Fibroblast of mammary gland (primary cell): ENCODE measurements at regions not wholly inside any gene's neighbourhood (a gene's known extent, or its start where the extent isn't known, plus 50 kb on each side); places are given as distances from the start of the nearest gene placed in this dataset.

Experiments used
- DNase-seq: peaks from one replicate; pipeline ENCODE4 v3.0.0-alpha.2; 2010; ENCODE audit warnings: low read depth
- H3K4me3 ChIP-seq: 2 replicates; pipeline ENCODE4 v1.5.1; 2011; ENCODE audit warnings: low read depth, mild to moderate bottlenecking, low read length, moderate library complexity; ENCODE audit not compliant: control insufficient read depth
- CTCF ChIP-seq: conservative IDR thresholded peaks from 2 replicates; pipeline ENCODE4 v1.5.1; 2011; ENCODE audit warnings: low read depth, low read length, inconsistent platforms; ENCODE audit not compliant: control insufficient read depth, insufficient read depth

DNA sequence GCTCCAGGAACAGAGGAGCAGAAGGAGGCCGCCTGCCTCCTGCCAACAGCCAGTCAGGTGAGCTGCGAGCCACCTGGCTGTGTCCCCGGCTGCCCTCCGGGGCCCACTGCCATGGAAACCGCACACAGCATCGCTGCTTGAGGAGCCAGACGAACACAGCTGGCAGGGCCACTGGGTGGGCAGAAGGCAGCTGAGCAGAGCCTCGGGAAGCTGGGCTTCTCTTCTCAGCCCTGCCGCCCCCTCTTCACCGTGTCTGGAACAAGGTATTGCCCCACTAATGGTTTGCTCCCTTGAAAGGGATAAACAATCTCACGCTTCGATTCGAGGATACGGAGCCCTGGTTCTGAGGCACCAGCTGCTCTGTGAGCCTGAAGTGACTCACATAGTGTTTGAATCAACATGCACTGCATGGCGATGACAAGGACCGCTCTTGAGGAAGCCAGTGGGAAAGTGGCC is 63.7 kb upstream of the RUFY1 start:
- no peak overlapping the region for H3K4me3 ChIP-seq
- DNase-seq = no peak
- no peak for TF ChIP-seq CTCF

GRCh38 chr5:179485845-179486575 is 64.3 kb upstream of the RUFY1 start:
- no peak for DNase-seq
- TF ChIP-seq CTCF = no peak

GRCh38 chr5:179484761-179485160 is 65.6 kb upstream of the RUFY1 start:
- no peak for TF ChIP-seq CTCF
- DNase-seq = no peak
- no peak overlapping the region for H3K4me3 ChIP-seq

More at GRCh38 chr5:179485845-179486575, 64.3 kb upstream of the RUFY1 start:
- H3K4me3 ChIP-seq = no peak overlapping the region

DNA sequence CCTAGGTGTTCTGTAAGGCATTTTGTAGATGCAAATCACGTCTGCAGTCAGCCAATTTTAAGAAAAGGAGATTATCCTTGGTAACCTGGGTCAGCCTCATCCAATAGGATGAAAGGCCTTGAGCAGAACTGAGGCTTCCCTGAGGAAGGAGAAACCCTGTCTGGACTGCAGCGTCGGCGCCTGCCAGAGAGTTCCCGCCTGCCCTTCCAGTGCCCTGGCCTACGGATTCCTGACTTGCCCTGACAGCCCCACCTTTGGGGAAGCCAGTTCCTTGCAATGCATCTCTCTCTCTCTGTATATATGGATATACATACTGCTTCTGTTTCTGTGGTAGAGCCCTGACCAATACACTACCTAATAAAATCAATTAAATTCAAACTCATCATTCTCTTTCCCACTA is 66.2 kb upstream of the RUFY1 start:
- H3K4me3 ChIP-seq = no peak overlapping the region
- no peak for TF ChIP-seq CTCF
- no peak for DNase-seq

- no peak overlapping the region for H3K4me3 ChIP-seq
- DNase-seq = no peak
- TF ChIP-seq CTCF = no peak
These were observed 71.7 kb upstream of the RUFY1 start for GRCh38 chr5:179478624-179479023.

- DNase-seq = no peak
- no peak for TF ChIP-seq CTCF
- H3K4me3 ChIP-seq = no peak overlapping the region
These were observed 75.1 kb upstream of the RUFY1 start for GRCh38 chr5:179475208-179475751.
